RCC 7860 (cell line): ENCODE measurements at regions not wholly inside any gene's neighbourhood (a gene's known extent, or its start where the extent isn't known, plus 50 kb on each side); places are given as distances from the start of the nearest gene placed in this dataset.
A peak's percentile ranks its signal among the peaks of the same experiment; 100 is the strongest.
"Not testable (repeated sequence)": the region's sequence is repeated elsewhere in the genome, so short reads cannot be mapped to it uniquely, and the experiment has no call there.

Experiments
- DNase-seq: peaks from one replicate; pipeline ENCODE4 v3.0.0-alpha.2; 2015; ENCODE audit warnings: low spot score
- FAIRE-seq: peaks from 2 replicates; lab custom pipeline; 2012; peaks lifted over from hg19 to GRCh38; lab: Jason Lieb, UNC

DNA sequence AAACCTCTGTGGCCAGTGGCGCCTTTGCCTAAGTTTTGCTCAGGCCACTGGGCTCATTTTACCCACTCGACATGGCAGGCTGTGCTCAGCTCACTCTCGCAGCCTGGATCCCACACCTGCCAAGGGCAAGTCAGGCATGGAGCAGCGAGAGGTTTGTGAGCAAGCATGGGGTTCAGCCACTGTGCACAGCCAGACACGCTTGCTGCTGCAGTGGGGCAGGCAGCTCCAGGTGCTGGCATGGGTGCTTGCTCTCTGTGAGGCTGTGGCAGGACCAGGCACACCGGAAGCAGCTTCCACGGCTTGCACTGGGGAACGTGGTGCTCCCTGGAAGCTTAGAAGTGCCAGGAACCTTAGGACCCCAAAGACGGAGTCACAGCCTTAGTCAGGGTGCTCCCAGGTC is 470.1 kb downstream of the CDH9 start:
- DNase-seq (no peak), FAIRE-seq (no peak)

DNA sequence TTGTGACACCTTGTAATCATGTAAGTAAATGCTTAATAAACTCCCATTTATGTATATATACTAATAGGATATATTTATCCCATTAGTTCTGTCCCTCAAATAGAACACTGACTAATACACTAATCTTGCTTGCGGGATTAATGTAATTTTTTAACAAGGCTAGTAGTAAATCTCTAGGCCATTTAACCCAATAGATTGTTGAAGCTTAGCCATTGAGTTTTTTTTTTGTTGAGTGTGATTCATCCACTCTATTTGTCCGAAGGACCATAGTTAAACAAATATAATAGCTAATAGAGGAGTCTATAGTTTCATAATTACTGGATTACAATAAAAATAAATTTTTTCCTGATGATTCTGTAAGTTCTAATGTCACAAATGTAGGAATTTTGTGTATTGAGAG is 474.4 kb downstream of the CDH9 start:
- no peak for FAIRE-seq
- no peak for DNase-seq

DNA sequence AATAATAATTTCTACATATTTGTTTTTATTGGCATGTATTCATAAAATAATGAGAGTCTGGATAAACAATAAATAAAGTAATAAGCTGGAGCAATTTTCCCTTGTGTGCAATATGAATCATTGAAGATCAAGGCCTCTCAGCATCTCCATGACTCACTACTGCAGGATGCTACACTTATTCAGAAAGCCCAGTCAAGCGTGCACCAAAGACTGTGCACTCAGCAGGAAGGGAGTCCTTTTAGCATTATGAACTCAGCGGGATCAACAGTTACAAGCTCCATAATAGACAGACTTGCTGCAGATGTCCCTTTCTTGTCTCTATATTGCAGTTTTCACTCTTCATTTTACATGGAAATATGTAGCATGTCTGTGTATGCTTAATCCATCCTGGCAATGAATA is 485.3 kb downstream of the CDH9 start:
- DNase-seq (peak; percentile 85), FAIRE-seq (peak; percentile 92)

DNA sequence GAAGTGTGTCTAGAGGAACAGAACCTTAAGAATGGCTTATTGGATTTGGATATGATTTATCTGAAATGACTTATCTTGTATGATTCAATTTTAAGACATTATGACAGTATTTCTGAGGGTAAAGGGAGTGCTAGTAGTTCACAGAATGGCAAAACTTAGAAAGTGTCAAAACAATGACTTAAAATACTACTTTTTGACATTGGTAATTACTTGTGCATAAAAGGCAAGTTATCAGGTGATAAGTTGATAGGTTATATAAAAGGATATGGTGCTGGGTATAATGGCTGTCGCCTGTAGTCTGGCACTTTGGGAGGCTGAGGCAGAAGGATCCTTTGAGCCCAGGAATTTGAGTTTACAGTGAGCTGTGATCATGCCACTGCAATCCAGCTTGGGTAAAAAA is 494.4 kb downstream of the CDH9 start:
- FAIRE-seq (no peak), DNase-seq (no peak)

DNA sequence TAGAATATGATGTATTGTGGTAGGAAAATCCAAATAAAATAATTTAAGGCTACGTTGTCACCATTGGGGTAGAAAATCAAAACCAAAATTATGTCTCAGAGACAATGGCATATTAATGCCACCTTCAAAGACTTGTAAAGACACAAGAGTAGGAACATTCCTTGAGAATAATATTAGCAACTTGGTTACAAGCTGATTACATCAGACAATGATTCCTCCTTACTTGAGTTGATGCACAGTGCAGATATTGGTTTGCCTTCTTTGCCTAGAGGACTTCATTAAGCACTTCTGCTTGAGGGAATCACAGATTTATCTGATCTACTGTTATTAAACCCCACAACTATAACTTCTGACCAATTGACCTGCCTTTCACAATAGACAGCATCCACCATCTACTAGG is 500.2 kb downstream of the CDH9 start:
- FAIRE-seq = no peak
- DNase-seq = no peak

DNA sequence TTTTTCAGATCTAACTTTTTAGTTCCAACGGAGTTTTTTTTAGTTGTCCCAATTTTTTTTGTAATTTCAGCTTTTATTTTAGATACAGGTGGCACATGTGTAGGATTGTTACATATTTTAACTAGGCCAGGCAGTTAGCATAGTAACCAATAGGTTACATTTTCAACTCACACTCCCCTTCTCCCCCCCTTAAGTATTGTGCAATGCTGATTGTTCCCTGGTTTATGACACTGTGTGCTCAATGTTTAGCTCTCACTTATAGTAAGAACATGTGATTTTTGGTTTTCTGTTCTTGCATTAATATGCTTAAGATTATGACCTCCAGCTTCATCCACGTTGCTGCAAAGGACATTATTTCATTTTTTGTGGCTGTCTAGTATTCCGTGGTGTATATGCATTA is 503.2 kb downstream of the CDH9 start:
- DNase-seq = no peak
- no peak for FAIRE-seq

DNA sequence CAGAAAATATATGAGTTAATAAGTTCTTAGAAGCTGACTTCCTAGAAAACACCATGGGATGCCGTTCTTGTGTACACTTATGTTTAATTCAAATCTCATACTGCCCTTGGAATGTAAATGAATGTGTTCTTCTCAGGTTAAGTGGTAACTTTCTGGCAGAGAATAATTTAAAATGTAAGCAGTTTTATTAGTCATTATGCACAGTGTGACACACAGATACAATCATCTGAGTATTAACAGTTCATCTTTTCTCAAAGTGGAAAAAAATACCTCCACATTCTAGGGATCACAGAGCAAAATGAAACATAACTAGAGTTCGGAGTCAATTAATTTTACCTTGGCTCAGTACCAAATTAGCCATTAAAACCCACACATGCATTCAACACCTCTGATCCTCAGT is 508.1 kb downstream of the CDH9 start:
- no peak for DNase-seq
- FAIRE-seq = no peak

DNA sequence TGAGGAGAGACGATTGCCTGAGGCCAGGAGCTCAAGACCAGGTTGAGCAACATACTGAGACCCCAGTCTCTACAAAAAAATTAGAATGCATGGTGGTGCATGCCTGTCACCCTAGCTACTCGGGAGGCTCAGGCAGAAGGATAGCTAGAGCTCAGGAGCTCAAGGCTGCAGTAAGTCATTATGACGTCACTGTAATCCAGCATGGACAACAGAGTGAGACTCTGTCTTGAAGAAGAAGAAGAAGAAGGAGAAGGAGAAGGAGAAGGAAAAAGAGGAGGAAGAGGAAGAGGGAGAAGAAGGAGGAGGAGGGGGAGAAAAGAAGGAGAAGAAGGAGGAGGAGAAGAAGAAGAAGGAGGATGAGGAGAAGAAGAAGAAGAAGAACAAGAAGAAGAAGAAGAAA is 519.1 kb downstream of the CDH9 start:
- no peak for FAIRE-seq

DNA sequence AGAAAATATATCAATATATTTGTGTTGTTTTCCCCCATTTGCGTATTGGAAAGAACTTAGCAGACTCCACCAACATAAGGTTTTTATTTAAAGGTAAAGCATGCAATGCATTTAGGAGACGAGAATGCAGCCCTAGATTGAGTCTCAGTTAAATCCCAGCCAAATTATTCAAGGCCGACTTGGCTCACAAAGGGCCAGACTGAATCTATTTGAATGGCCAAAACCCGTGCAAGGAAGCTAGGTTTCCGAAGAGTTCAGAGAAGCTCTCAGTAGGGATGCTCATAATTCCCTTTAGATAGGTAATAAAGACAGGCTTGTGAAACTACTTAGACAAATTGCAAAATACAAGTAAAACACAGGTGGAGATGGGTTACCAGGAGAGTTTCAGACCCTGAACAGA is 520.3 kb downstream of the CDH9 start:
- FAIRE-seq = no peak
- no peak for DNase-seq

More for the DNA sequence above, 519.1 kb downstream of the CDH9 start:
- no peak for DNase-seq

DNA sequence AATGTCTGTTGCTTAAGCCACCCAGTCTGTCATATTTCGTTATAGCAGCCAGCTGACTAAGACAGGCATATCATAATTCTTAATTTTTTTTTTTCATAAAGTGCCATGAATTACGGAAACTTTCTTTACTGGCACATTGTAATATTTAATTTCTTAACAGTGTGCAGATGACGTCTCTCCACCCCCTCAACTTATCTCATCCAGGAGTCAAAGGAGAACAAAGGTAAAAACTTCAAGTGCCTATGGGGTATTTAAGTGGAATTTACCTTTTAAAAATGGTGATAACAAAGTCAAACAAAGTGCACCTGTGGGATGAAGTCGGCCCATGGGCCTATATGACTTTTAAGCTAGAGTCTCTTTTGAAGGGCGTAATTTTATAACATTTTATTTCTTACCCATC is 539.4 kb downstream of the CDH9 start:
- FAIRE-seq (no peak), DNase-seq (no peak)

DNA sequence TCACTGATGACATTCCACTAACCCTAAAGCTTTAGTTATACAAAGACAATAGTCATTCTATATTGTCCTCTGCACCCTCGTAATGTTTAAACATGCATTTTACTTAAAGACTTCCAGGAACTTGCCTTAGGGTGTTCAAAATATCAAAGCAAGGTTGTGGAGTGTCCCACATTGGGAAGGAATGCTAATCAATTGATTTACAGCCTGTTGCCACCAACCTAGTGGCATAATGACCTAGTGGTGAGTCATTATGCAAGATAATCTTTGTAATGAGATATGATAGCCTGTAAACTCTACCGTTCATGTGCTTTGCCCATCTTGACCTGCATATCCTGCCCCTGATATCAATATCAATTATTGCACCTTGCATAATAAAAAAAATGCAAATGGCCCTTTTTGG is 542.9 kb downstream of the CDH9 start:
- no peak for FAIRE-seq
- DNase-seq = no peak

DNA sequence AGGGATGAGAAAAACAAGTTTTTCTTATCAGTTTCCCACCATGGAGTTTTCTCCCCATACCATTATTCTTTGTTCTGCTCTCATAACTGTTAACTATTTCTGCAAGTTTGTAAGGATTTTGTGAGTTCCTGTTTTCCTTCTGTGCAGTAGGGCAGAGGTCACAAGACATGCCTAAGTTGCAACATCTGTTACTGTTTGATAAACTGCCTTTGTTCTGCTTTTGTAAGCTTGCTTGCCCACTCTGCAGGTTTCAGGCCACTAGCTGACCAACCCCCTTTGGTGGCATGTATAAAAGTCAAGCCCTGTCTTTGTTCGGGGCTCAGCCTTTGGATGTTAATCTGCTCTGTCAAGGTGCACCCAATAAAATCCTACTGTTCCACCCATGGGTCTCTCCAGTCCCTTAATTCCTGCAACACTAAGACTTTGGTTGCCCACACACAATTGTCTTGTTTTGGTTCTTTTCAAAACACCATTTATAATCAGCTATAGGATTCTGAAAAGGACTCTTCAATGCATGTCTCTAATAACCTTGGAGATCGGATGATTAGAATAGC is 545.4 kb downstream of the CDH9 start:
- DNase-seq = no peak

DNA sequence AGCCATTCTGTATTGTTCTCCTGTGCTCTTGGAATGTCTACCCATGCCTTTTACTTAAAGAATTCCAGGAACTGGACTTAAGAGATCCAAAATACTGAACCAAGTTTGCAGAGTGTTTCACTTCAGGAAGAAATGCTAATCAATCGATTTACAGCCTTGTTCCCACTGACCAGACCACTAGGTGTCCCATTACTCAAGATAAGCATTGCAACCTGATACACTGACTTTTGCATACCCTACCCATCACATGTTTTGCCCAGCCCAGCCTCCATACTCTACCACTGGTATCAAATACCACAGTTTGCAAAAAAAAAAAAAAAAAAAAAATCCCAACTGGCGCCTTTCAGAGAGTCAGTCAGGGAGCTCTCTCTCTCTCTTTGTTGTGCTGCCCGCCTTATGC is 550.8 kb downstream of the CDH9 start:
- FAIRE-seq = no peak
- DNase-seq = no peak

More for the DNA sequence above, 545.4 kb downstream of the CDH9 start:
- no peak for FAIRE-seq

DNA sequence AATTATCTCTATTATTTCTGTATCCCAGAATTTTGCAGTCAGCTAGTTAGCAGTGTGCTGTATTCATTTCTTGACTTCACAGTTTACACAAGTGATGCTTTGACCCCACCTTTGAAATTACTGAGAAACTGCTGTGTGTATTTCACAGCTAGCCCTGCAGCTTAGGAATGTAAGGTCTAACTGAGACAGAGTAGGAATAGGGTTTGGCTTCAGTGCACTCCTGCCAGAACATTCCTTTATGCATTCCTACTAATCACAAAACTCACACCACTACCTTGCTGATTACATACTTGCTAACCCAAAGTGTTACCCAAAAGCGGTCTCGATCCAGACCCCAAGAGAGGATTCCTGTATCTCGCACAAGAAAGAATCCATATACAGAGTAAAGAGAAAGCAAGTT is 551.8 kb downstream of the CDH9 start:
- no peak for FAIRE-seq

DNA sequence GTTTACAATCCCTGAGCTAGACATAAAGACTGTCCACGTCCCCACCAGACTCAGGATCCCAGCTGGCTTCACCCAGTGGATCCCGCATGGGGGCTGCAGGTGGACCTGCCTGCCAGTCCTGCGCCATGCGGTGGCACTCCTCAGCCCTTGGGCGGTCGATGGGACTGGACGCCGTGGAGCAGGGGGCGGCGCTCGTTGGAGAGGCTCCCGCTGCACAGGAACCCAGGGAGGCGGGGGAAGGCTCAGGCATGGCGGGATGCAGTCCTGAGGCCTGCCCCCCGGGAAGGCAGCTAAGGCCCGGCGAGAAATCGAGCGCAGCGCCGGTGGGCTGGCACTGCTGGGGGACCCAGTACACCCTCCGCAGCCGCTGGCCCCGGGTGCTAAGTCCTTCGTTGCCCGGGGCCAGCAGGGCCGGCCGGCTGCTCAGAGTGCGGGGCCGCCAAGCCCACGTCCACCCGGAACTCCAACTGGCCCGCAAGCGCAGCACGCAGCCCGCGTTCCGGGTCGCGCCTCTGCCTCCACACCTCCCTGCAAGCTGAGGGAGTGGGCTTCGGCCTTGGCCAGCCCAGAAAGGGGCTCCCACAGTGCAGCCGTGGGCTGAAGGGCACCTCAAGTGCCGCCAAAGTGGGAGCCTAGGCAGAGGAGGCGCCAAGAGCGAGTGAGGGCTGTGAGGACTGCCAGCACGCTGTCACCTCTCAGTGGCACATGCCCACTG is 553.1 kb downstream of the CDH9 start:
- DNase-seq, FAIRE-seq: not testable (repeated sequence)

More for the DNA sequence above, 551.8 kb downstream of the CDH9 start:
- no peak for DNase-seq

DNA sequence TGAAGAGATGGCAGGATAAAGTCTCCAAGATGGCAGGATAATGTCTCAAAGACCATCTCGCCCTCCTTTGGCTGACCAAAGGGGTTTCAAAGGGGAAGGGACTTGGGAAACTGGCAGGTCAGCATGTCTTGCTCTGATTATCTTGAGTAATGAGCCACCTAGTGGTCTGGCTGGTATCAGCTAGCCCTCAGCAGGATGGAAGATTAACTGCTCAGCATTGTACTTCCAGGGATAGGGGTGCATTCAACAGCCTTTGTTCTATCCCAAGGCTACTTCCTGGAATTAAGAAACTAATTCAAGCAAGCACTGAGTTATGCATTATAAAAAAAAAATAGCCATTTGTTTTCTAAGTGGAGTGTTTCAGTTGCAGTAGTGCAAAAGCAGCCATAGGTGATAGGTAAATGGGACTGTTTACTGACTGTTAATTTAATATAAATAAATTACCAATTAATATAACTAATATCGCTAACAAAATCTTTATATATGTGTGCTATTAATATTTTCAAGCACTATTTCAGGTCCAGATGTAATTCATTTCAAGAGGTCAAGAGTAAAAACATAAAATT is 555.5 kb downstream of the CDH9 start:
- DNase-seq (peak; percentile 24), FAIRE-seq (no peak)

DNA sequence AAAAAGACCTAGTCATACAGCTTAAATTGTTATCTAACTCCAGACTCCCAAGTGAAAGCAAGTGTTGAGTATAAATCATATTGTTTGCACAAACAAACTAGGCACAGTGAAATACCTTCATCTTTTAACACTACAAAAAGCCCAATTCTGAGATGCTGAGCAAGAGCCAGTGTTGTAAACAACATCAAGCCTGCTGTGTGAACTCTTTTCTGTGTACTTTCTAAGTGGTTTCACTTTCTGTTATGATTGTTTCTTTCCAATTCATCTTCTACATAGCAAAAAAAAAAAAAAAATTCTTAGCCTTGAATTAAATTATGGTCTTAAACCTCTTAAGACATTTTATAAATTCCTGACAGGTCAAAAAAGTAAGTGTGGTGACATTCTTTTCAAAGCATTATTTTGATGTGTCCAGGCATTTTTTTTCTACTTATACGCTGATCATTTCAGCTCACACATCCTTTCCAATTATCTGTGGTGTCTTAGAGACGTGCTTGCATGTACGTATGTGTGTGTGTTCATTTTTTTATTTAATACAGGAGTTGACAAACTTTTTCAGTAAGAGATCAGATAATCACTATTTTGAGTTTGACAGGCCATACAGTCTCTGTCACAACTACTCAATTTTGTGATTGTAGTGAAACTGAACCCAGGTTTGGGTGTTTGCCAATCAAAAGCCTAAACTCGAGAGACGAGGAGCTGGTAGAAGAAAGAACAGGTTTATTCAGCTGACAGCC is 556.1 kb downstream of the CDH9 start:
- DNase-seq (no peak), FAIRE-seq (no peak)

DNA sequence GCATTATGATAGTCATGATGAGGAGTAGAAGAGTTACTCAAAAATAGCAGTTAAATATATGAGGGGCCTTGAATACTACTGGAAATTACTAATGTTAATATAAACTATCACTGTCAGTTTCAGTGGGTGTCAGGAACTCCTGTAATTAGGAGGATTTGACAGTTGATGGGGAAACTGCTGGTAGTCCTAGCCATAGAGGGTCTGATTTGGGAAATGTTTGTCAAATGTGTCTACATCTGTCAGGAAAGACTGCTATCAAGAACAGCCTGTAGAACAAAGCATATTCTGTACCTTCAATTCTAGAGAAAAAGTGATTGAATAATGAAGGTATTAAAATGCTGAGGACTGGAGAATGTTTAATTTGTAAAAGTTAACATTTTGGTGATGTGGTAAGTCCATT is 567.9 kb downstream of the CDH9 start:
- no peak for DNase-seq
- no peak for FAIRE-seq

DNA sequence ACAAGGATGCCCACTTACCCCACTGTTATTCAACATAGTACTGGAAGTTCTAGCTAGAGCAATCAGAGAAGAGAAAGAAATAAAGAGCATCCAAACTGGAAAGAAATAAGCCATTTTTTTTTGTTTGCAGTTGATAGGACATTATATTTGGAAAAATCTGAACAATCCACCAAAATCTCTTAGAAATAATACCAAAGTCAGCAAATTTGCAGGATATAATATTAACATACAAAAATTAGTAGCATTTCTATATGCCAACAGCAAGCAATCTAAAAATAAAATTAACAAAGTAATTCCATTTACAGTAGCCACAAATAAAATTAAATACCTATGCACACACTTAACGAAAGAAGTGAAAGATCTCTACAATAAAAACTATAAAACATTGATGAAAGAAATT is 599.3 kb downstream of the CDH9 start:
- FAIRE-seq (no peak), DNase-seq (no peak)

DNA sequence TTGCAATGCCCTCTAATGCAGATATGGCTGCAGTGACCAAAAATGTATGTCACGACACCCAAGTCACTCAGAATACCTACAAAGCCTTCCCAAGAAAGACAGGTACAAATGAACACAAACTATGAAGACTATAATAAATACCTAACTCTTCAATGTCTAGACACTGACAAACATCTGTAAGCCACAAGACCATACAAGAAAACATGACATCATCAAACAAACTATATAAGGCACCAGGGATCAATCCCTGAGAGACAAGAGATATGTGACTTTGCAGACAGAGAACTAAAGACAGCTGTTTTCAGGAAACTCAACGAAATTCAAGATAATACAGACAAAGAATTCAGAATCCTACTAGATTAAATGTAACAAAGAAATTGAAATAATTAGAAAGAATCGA is 603.7 kb downstream of the CDH9 start:
- no peak for FAIRE-seq
- DNase-seq = no peak

DNA sequence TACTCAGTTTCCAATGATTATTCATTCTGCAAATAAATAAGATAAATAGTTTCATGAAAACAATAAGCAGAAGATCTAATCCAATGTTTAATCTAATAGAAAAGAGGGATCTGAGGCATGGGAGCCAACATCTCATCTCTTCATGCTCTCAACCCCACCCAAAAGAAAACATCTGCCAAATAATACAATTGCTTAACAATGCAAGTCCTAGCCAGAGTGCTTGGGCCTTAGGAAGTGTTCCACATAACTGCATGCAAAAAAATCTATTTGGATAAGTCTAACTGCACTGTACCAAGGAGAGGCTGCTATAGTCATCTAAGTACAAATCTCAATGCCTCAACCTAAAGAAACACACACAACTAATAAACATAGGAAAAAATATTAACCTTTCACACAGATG is 606.0 kb downstream of the CDH9 start:
- no peak for FAIRE-seq
- no peak for DNase-seq

DNA sequence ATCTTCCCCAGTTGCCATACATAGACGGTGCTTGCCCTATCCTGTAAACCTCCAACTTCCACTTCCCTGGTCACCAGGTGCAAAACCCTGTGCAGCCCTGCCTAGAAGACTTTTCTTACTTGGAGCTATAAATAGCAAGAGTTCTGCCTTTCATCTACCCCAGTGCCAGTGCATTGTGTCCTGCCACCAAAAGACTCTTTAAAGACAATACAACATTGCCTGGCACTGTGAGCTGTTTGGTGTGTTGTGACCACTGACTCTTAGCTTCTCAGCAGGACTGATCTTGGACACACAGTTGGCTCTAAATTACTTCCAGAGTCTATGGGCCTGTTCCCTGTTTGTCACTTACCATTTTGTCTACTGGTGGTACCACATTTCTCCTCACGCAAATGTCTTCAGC is 608.1 kb downstream of the CDH9 start:
- FAIRE-seq = no peak

More for the DNA sequence above, 608.1 kb downstream of the CDH9 start:
- DNase-seq = no peak
